DMS 273 (cell line): ENCODE measurements at regions not wholly inside any gene's neighbourhood (a gene's known extent, or its start where the extent isn't known, plus 50 kb on each side); places are given as distances from the start of the nearest gene placed in this dataset.
A peak's percentile ranks its signal among the peaks of the same experiment; 100 is the strongest.
"Not testable (repeated sequence)": the region's sequence is repeated elsewhere in the genome, so short reads cannot be mapped to it uniquely, and the experiment has no call there.

Source experiments
- DNase-seq: peaks from one replicate; lab custom pipeline; 2025; ENCODE audit not compliant: unreplicated experiment; lab: John Stamatoyannopoulos, UW

- no peak for DNase-seq
Measured at GRCh38 chr5:109630093-109630492, 59.6 kb upstream of the MAN2A1 start.

GRCh38 chr5:109628591-109628990 is 61.1 kb upstream of the MAN2A1 start:
- DNase-seq: no peak

- DNase-seq: not testable (repeated sequence)
Measured at GRCh38 chr5:109621266-109621665, 68.5 kb upstream of the MAN2A1 start.

GRCh38 chr5:109620651-109621050 is 69.1 kb upstream of the MAN2A1 start:
- DNase-seq: no peak

GRCh38 chr5:109619606-109620005 is 70.1 kb upstream of the MAN2A1 start:
- no peak for DNase-seq

GRCh38 chr5:109619021-109619460 is 70.7 kb upstream of the MAN2A1 start:
- no peak for DNase-seq

- DNase-seq: no peak
Measured at GRCh38 chr5:109614981-109615380, 74.7 kb upstream of the MAN2A1 start.

GRCh38 chr5:109614301-109614700 is 75.4 kb upstream of the MAN2A1 start:
- no peak for DNase-seq

GRCh38 chr5:109612278-109612905 is 77.3 kb upstream of the MAN2A1 start:
- DNase-seq: no peak

DNA sequence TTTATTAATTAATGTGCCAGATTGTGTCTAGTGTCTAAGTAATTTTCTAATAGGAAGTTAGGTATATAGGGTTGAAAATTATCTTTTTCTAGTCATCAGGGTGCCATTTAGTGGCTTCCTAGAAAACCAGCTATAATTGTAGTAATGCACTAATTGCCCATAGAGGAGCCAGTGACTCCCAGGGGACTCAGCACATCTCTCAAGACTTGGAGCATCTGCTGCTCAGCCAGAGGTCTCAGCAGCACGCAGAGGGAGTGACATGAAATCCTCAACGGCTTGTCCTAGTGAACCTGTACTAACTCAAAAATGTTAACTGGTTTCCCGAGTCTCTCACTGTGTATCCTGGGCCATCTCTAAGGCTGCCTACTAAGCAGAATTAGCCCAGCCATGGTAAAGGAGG is 78.2 kb upstream of the MAN2A1 start:
- peak; percentile 68 for DNase-seq

DNA sequence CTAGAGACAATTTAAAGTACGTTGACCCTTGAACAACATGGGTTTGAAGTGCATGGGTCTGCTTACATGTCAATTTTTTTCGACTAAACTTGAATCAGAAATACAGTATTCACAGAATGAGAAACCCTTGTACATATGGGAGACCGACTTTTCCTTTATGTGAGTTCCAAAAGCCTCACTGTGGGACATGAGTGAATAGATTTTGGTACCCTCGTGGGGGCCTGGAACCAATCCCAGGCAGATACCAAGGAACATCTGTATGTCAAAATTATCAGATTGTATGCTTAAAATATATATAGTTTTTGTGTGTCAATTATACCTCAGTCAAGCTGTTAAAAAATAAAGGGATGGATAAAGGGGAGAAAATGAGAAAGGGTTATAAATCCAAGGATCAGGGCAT is 78.7 kb upstream of the MAN2A1 start:
- no peak for DNase-seq

DNA sequence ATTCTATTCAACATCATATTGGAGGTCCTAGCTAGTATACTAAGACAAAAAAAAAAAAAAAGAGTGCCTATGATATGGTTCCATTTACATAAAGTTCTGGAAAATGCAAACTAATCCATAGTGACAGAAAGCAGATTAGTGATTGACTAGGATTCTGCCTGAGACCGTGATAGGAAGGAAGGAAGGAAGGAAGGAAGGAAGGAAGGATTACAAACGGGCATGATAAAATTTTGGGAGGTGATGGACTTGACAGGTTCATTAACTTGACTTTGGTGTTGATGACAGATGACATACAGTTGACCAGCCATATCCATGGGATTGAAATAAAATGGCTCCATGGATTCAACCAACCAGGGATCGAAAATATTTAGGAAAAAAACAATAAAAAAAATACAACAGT is 79.1 kb upstream of the MAN2A1 start:
- DNase-seq: no peak

- DNase-seq: no peak
Measured at GRCh38 chr5:109605207-109605730, 84.5 kb upstream of the MAN2A1 start.

DNA sequence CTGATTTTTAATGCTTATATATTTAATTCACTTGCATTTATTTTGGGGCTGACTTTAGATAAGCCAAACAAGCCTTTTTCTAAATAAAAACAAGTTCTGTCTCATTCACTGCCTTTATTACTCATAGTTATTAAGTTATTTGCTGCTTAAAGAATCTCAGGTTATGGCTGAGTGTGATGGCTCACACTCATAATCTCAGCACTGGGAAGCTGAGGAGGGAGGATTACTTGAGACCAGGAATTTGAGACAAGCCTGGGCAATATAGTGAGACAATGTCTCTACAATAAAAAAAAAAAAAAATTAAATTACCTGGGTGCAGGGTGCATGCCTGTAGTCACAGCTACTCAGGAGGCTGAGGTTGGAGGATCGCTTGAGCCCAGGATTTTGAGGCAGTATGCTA is 85.0 kb upstream of the MAN2A1 start:
- DNase-seq: no peak

DNA sequence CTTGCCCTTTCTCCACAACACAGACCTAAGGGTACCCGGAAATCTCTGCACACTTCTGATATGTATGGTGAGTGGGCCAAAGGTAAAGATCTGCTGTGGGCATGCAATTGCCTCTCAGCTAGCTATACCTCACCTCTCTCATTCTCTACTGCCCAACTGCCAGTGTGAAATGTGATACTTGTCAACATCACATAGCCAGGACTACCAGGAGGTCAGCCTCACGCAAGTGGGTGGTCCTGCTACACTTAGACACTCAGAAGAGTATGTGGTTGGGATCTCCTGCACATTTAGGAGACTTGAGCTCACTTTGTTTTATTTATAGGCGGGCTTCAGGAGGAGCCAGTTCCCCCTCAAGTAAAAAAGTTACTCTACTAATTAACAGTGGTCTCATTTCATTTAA is 88.0 kb upstream of the MAN2A1 start:
- no peak for DNase-seq

DNA sequence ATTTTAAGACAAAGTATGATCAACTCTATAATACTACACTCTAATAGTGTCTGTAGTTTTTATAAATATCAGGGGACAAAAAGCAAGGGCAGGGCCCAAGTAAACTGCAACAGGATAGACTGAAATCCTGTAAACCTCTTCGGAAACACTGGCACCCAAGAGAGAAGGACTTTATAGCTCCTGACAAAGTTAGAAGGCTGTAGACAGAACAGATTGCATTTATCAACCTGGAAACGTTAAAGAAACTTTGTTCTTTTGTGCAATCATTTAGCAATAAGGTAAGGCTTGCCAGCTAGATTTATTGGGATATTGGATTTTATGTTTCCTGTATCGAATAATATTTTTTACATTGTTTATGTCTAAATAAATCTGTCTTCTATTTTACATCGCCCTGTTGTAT is 91.8 kb upstream of the MAN2A1 start:
- DNase-seq: peak; percentile 18

DNA sequence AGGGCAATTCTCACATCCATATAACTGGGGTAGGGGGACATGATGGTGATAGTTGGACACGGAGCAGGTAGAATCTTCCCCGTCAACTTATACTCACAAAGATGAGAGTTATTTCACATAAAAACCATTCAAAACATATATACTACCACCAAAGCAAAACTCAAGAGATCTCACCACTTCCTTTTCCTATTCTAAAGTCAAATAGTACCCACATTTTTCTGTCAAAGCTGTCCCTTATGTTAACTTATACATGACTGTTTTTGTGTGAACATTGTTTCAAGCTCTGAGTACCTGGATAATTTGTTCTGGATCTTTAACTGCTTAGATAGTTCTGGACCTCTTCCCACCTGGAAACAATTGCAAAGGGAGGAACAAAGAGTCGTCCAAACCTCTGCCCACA is 95.5 kb upstream of the MAN2A1 start:
- DNase-seq: no peak

DNA sequence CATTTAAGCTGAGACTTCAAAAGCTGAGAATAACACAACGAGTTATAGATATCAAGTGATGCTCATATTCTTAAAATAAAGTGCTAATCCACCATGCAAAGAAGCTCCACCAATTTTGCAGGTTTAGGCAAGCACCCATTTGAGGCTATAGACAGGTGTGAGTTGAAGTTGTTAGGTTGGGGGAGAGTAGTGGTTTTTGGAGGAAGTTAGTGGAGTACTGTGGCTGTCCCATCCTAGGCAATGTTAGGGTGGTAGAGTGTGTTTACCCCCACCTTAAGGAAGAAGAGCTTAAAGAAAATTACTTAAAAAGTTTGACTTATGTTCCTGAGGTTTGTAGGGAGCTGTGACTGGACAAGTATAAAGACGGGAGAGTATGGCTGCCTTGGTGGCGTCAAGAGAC is 98.9 kb upstream of the MAN2A1 start:
- no peak for DNase-seq

- DNase-seq: peak; percentile 39
Measured at GRCh38 chr5:109589986-109590385, 99.7 kb upstream of the MAN2A1 start.

DNA sequence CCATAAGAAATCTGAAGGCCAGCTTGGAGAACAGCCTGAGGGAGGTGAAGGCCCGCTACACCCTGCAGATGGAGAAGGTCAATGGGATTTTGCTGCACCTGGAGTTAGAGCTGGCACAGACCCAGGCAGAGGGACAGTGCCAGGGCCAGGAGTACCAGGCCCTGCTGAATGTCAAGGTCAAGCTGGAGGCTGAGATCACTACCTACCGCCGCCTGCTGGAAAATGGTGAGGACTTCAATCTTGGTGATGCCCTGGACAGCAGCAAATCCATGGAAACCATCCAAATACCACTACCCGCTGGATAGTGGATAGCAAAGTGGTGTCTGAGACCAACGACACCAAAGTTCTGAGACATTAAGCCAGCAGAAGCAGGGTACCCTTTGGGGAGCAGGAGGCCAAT is 100.5 kb upstream of the MAN2A1 start:
- no peak for DNase-seq

DNA sequence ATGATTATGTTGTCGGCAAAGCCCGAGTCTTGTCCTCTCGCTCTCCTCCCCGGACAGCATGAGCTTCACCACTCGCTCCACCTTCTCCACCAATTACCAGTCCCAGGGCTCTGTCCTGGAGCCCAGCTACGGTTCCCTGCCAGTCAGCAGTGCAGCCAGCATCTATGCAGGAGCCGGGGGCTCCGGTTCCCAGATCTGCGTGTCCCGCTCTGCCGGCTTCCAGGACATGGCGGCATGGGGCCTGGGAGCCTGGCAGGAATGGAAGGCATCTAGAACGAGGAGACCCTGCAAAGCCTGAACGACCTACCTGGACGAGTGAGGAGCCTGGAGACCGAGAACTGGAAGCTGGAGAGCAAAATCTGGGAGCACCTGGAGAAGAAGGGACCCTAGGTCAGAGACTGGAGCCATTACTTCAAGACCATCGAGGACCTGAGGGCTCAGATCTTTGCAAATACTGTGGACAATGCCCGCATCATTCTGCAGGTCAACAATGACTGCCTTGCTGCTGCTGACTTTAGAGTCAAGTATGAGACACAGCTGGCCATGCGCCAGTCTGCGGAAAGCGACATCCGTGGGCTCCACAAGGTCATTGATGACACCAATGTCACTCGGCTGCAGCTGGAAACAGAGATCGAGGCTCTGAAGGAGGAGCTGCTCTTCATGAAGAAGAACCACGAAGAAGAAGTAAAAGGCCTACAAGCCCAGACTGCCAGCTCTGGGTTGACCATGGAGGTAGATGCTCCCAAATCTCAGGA is 101.3 kb upstream of the MAN2A1 start:
- no peak for DNase-seq

DNA sequence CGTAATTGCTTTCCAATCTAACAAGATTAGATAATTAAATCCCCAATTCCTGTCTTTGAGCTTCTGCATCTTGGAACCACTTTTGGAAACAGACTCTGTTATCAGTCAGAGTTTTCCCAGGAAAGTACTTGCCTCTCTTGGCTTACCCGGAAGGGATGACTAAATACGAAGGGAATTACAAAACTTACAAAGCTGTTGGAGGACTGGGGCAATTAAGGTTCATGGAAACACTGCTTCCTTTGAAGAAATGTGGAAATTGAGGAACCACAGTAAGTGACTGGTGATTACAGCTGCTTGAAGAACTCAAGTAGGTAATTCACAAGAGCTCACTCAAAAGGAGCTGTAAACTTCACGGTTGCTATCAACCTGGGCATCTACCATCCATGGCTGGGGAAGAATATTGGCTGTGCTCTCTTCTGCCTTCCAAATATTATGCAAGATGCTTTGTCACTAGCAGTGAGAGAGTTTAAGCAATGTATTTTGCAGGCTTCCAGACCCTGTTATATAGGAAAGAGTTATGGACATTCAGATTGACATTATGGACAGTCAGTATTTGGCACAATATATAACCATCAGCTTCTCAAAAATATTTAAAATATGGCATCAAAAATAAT is 104.6 kb upstream of the MAN2A1 start:
- no peak for DNase-seq
